GM12878 (cell line): ENCODE measurements at regions not wholly inside any gene's neighbourhood (a gene's known extent, or its start where the extent isn't known, plus 50 kb on each side); places are given as distances from the start of the nearest gene placed in this dataset.

Experiments
- ATAC-seq: fragments of 200-7000 bp; cut with Tn5 transposase; 3 replicates; pipeline ENCODE4 v1.9.1; 2020; ENCODE audit warnings: mild to moderate bottlenecking, moderate library complexity
- BruUV-seq: library from RNA; stranded (reverse); fragments of 400-500 nt; replicated peaks from 2 replicates; lab custom pipeline; 2021; lab: Mats Ljungman, UMichigan
- CTCF ChIA-PET: fragments of 300-600 bp; sonication (Branson Sonifier 250); formaldehyde crosslinking; extraction: SDS; loops from one replicate; lab custom pipeline; 2021; ENCODE audit warnings: inconsistent platforms; lab: Yijun Ruan, JAX
- POLR2A ChIA-PET: fragments of 350-600 bp; formaldehyde crosslinking; extraction: SDS; loops from one replicate; lab custom pipeline; 2021; ENCODE audit warnings: inconsistent platforms; lab: Charles Lee
- RAD21 ChIA-PET: fragments of 300-600 bp; sonication (Branson Sonifier 250); formaldehyde crosslinking; loops from one replicate; lab custom pipeline; 2023; ENCODE audit warnings: antibody characterized with exemption; ENCODE audit not compliant: unreplicated experiment; lab: Charles Lee
- SMC1A ChIA-PET: fragments of 300-600 bp; sonication (Branson Sonifier 250); formaldehyde crosslinking; loops from one replicate; lab custom pipeline; 2023; ENCODE audit not compliant: unreplicated experiment, uncharacterized antibody; lab: Charles Lee
- DNase-seq: peaks from one replicate; pipeline ENCODE4 v3.0.0-alpha.2; 2011; ENCODE audit warnings: low read depth, low spot score
- FAIRE-seq: peaks from 3 replicates; lab custom pipeline; 2011; peaks lifted over from hg19 to GRCh38; lab: Jason Lieb, UNC
- H2AFZ ChIP-seq: 2 replicates; pipeline ENCODE4 v1.6.0; 2011; ENCODE audit warnings: low read depth, low read length, control low read depth; ENCODE audit not compliant: control insufficient read depth
- H3K27ac ChIP-seq: 2 replicates; pipeline ENCODE4 v1.5.1; 2011; ENCODE audit warnings: control low read depth; ENCODE audit not compliant: control insufficient read depth, insufficient read depth
- H3K27me3 ChIP-seq, 2 experiments: replicated peaks in 1 of 2; 2 replicates each; pipeline versions ENCODE4 v1.6.0 to v1.6.1; 2011; ENCODE audit warnings: low read length in 1 of 2; ENCODE audit not compliant: control insufficient read depth in 2 of 2, insufficient read depth in 2 of 2
- H3K36me3 ChIP-seq, 2 experiments: 2 replicates each; pipeline ENCODE4 v1.5.1; 2011; ENCODE audit warnings: low read length in 1 of 2; ENCODE audit not compliant: control insufficient read depth in 2 of 2, insufficient read depth in 2 of 2
- H3K4me1 ChIP-seq: 2 replicates; pipeline ENCODE4 v1.6.1; 2011; ENCODE audit warnings: mild to moderate bottlenecking, low read length, moderate library complexity, mixed read lengths; ENCODE audit not compliant: control insufficient read depth, insufficient read depth
- H3K4me2 ChIP-seq: 2 replicates; pipeline ENCODE4 v1.6.0; 2011; ENCODE audit warnings: control low read depth; ENCODE audit not compliant: control insufficient read depth, insufficient read depth
- H3K4me3 ChIP-seq: fragments of 200-600 bp; sonication (generic); 2 replicates; pipeline ENCODE4 v1.5.1; 2016
- H3K79me2 ChIP-seq: 2 replicates; pipeline ENCODE4 v1.6.0; 2011; ENCODE audit warnings: low read length; ENCODE audit not compliant: control insufficient read depth, insufficient read depth
- H3K9ac ChIP-seq: 2 replicates; pipeline ENCODE4 v1.8.0; 2011; ENCODE audit warnings: low read length, control low read depth, mixed read lengths; ENCODE audit not compliant: control insufficient read depth, insufficient read depth
- H3K9me3 ChIP-seq: replicated peaks from 3 replicates; pipeline ENCODE4 v1.5.1; 2011; ENCODE audit warnings: mild to moderate bottlenecking, low read length; ENCODE audit not compliant: control insufficient read depth, insufficient read depth
- H4K20me1 ChIP-seq: 2 replicates; pipeline ENCODE4 v1.6.0; 2011; ENCODE audit not compliant: control insufficient read depth, insufficient read depth
- ATF3 ChIP-seq: IDR thresholded peaks from 2 replicates; pipeline ENCODE4 v1.6.1; 2011; ENCODE audit warnings: low read depth, mild to moderate bottlenecking, low read length, moderate library complexity, borderline replicate concordance; ENCODE audit errors: extremely low read depth
- BCL11A ChIP-seq: IDR thresholded peaks from 2 replicates; pipeline ENCODE4 v1.6.1; 2011; ENCODE audit warnings: low read depth, low read length
- ETV6 ChIP-seq, 2 experiments: fragments of 450-650 bp in 1 of 2; IDR thresholded peaks in 1 of 2; conservative IDR thresholded peaks in 1 of 2; 2 replicates each; pipeline ENCODE4 v1.6.1; 2014; ENCODE audit warnings: antibody characterized with exemption in 1 of 2, borderline replicate concordance in 1 of 2, low read depth in 1 of 2, mild to moderate bottlenecking in 1 of 2, moderate library complexity in 1 of 2
- HDAC6 ChIP-seq: fragments of 200-600 bp; sonication (generic); IDR thresholded peaks from one replicate; pipeline ENCODE4 v1.8.0; 2017; ENCODE audit warnings: antibody characterized with exemption; ENCODE audit not compliant: unreplicated experiment
- MYB ChIP-seq: fragments of 150-350 bp; IDR thresholded peaks from 2 replicates; pipeline ENCODE4 v1.6.1; 2014; ENCODE audit warnings: mild to moderate bottlenecking, low read depth, low read length, borderline replicate concordance
- NR2C2 ChIP-seq: IDR thresholded peaks from 2 replicates; pipeline ENCODE4 v1.6.1; 2011; ENCODE audit warnings: borderline replicate concordance, low read depth; ENCODE audit not compliant: control insufficient read depth, insufficient read length
- PAX5 ChIP-seq: IDR thresholded peaks from 2 replicates; pipeline ENCODE4 v1.6.1; 2011; ENCODE audit warnings: low read depth, low read length, borderline replicate concordance
- POLR2AphosphoS2 ChIP-seq: IDR thresholded peaks from 2 replicates; pipeline ENCODE4 v1.6.1; 2011; ENCODE audit warnings: low read depth, mild to moderate bottlenecking, low read length, improper control_type of control experiment, moderate library complexity
- POU2F2 ChIP-seq: IDR thresholded peaks from 3 replicates; pipeline ENCODE4 v1.6.1; 2011; ENCODE audit warnings: low read depth, mild to moderate bottlenecking, low read length, borderline replicate concordance
- TAF1 ChIP-seq: IDR thresholded peaks from 2 replicates; pipeline ENCODE4 v1.6.1; 2011; ENCODE audit warnings: mild to moderate bottlenecking, low read depth, low read length, borderline replicate concordance
- ZBED1 ChIP-seq: IDR thresholded peaks from 2 replicates; pipeline ENCODE4 v1.6.1; 2016; ENCODE audit warnings: borderline replicate concordance
- ZBTB4 ChIP-seq: fragments of 450-650 bp; formaldehyde crosslinking; IDR thresholded peaks from 2 replicates; pipeline ENCODE4 v1.4.0; 2022; ENCODE audit warnings: mild to moderate bottlenecking, moderate library complexity
- WGBS: methylation state at CpG from one replicate; pipeline ENCODE4 v1.1.6; 2016; ENCODE audit warnings: low lambda C conversion rate; ENCODE audit not compliant: insufficient replicate concordance, insufficient coverage; ENCODE audit errors: missing lambda C conversion rate; 5-methylcytosine and 5-hydroxymethylcytosine counted together
- in situ Hi-C: fragments of 300-500 bp; cut with MboI; formaldehyde crosslinking; loops from 9 replicates; pipeline ENCODE4 v1.14.3; 2018; ENCODE audit warnings: mixed read lengths
- intact Hi-C: fragments of 100-400 bp; cut with micrococcal nuclease; formaldehyde crosslinking; loops from one replicate; pipeline ENCODE4 v1.14.2; 2022; ENCODE audit not compliant: unreplicated experiment
- TF ChIP-seq, protein P1 (sequence below): IDR thresholded peaks from 2 replicates; pipeline ENCODE4 v1.6.1; 2012; ENCODE audit warnings: low read length, inconsistent platforms
- TF ChIP-seq, protein P2 (sequence below): fragments of 450-650 bp; IDR thresholded peaks from 2 replicates; pipeline ENCODE4 v1.6.1; 2016; ENCODE audit warnings: mild to moderate bottlenecking, moderate library complexity, borderline replicate concordance

- H3K27ac ChIP-seq = no peak overlapping the region
- ATAC-seq = no peak
- H3K4me1 ChIP-seq = no peaks in the 10 kb centered on the region
- no TSS peak for BruUV-seq
- ChIA-PET POLR2A (no interaction called here), CTCF (interaction anchor here (1.0 kb wide), 1 partner anchor 868 kb away, joined by 3 read pairs; no protein-coding TSS in a partner anchor), SMC1A (interaction anchor here (1.9 to 2.2 kb wide), 2 partner anchors 11 to 37 kb away, joined by 6 read pairs; no protein-coding TSS in a partner anchor), RAD21 (no interaction called here)
- H3K36me3 ChIP-seq = no peaks in the 10 kb centered on the region
- H2AFZ ChIP-seq = no peak overlapping the region
- in situ Hi-C loops = no loop called here
- no peaks in the 10 kb centered on the region for H3K27me3 ChIP-seq
- no peak overlapping the region for H3K4me3 ChIP-seq
- H4K20me1 ChIP-seq = no peaks in the 10 kb centered on the region
- H3K4me2 ChIP-seq = no peak overlapping the region
- WGBS = 75% methylated on average over 5 of the region's 5 CpGs
- DNase-seq = no peak
- H3K9ac ChIP-seq = no peak overlapping the region
- no peaks in the 10 kb centered on the region for H3K79me2 ChIP-seq
- no peak for FAIRE-seq
- no peaks in the 10 kb centered on the region for H3K9me3 ChIP-seq
- intact Hi-C loops = no loop called here
- TF ChIP-seq ZBED1 (no peak), POU2F2 (no peak), MYB (no peak), ETV6 (conservative IDR thresholded peaks at IDR 0.05 in 1 of 2, IDR thresholded peaks at IDR 0.05 in 1 of 2; ENCODE audit: borderline replicate concordance in 1 of 2, low read depth in 1 of 2) (no peak), BCL11A (no peak), POLR2AphosphoS2 (no peak), ATF3 (no peak), ZBTB4 (CRISPR knock-in tag) (no peak), HDAC6 (no peak), TAF1 (no peak), PAX5 (no peak), NR2C2 (no peak)
- TF ChIP-seq, protein P1, sequence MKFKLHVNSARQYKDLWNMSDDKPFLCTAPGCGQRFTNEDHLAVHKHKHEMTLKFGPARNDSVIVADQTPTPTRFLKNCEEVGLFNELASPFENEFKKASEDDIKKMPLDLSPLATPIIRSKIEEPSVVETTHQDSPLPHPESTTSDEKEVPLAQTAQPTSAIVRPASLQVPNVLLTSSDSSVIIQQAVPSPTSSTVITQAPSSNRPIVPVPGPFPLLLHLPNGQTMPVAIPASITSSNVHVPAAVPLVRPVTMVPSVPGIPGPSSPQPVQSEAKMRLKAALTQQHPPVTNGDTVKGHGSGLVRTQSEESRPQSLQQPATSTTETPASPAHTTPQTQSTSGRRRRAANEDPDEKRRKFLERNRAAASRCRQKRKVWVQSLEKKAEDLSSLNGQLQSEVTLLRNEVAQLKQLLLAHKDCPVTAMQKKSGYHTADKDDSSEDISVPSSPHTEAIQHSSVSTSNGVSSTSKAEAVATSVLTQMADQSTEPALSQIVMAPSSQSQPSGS = no peak
- TF ChIP-seq, protein P2, sequence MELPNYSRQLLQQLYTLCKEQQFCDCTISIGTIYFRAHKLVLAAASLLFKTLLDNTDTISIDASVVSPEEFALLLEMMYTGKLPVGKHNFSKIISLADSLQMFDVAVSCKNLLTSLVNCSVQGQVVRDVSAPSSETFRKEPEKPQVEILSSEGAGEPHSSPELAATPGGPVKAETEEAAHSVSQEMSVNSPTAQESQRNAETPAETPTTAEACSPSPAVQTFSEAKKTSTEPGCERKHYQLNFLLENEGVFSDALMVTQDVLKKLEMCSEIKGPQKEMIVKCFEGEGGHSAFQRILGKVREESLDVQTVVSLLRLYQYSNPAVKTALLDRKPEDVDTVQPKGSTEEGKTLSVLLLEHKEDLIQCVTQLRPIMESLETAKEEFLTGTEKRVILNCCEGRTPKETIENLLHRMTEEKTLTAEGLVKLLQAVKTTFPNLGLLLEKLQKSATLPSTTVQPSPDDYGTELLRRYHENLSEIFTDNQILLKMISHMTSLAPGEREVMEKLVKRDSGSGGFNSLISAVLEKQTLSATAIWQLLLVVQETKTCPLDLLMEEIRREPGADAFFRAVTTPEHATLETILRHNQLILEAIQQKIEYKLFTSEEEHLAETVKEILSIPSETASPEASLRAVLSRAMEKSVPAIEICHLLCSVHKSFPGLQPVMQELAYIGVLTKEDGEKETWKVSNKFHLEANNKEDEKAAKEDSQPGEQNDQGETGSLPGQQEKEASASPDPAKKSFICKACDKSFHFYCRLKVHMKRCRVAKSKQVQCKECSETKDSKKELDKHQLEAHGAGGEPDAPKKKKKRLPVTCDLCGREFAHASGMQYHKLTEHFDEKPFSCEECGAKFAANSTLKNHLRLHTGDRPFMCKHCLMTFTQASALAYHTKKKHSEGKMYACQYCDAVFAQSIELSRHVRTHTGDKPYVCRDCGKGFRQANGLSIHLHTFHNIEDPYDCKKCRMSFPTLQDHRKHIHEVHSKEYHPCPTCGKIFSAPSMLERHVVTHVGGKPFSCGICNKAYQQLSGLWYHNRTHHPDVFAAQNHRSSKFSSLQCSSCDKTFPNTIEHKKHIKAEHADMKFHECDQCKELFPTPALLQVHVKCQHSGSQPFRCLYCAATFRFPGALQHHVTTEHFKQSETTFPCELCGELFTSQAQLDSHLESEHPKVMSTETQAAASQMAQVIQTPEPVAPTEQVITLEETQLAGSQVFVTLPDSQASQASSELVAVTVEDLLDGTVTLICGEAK = no peak
Observed at GRCh38 chr3:177739461-177739860, 542.2 kb upstream of the TBL1XR1 start.
